ENCODE measurements at regions not wholly inside any gene's neighbourhood (a gene's known extent, or its start where the extent isn't known, plus 50 kb on each side); places are given as distances from the start of the nearest gene placed in this dataset.

DNA sequence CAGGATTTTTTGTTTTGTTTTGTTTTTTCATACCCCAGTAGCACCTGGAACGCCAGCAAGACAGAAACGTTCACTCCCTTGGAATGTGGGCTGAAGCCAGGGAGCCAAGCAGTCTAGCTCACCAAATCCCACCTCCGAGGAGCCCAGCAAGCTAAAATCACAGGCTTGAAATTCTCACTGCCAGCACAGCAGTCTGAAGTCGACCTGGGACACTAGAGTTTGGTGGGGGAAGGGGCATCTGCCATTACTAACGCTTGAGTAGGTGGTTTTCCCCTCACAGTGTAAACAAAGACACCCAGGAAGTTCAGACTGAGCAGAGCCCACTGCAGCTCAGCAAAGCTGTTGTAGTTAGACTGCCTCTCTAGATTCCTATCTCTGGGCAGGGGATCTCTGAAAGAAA lies 99.6 kb upstream of the FGF16 start:
- no peak overlapping the region for H3K4me3 Mint-ChIP-seq
- no peaks in the 10 kb centered on the region for H3K4me1 Mint-ChIP-seq
- DNase-seq (ENCODE audit: low spot score), result no peak
- TF ChIP-seq, protein P1, sequence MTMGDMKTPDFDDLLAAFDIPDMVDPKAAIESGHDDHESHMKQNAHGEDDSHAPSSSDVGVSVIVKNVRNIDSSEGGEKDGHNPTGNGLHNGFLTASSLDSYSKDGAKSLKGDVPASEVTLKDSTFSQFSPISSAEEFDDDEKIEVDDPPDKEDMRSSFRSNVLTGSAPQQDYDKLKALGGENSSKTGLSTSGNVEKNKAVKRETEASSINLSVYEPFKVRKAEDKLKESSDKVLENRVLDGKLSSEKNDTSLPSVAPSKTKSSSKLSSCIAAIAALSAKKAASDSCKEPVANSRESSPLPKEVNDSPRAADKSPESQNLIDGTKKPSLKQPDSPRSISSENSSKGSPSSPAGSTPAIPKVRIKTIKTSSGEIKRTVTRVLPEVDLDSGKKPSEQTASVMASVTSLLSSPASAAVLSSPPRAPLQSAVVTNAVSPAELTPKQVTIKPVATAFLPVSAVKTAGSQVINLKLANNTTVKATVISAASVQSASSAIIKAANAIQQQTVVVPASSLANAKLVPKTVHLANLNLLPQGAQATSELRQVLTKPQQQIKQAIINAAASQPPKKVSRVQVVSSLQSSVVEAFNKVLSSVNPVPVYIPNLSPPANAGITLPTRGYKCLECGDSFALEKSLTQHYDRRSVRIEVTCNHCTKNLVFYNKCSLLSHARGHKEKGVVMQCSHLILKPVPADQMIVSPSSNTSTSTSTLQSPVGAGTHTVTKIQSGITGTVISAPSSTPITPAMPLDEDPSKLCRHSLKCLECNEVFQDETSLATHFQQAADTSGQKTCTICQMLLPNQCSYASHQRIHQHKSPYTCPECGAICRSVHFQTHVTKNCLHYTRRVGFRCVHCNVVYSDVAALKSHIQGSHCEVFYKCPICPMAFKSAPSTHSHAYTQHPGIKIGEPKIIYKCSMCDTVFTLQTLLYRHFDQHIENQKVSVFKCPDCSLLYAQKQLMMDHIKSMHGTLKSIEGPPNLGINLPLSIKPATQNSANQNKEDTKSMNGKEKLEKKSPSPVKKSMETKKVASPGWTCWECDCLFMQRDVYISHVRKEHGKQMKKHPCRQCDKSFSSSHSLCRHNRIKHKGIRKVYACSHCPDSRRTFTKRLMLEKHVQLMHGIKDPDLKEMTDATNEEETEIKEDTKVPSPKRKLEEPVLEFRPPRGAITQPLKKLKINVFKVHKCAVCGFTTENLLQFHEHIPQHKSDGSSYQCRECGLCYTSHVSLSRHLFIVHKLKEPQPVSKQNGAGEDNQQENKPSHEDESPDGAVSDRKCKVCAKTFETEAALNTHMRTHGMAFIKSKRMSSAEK (CRISPR knock-in tag; IDR thresholded peaks at IDR 0.05; ENCODE audit: borderline replicate concordance), result no peak
- TF ChIP-seq MYBL2 (CRISPR knock-in tag; IDR thresholded peaks at IDR 0.05) (no peak), JAZF1 (CRISPR knock-in tag; IDR thresholded peaks at IDR 0.05) (no peak), ZNF671 (CRISPR knock-in tag; IDR thresholded peaks at IDR 0.05) (no peak), KAT7 (CRISPR knock-in tag; IDR thresholded peaks at IDR 0.05; ENCODE audit: borderline replicate concordance) (no peak), TP53 (CRISPR knock-in tag; IDR thresholded peaks at IDR 0.05) (no peak), ZNF263 (CRISPR knock-in tag; IDR thresholded peaks at IDR 0.05; ENCODE audit: low read depth) (no peak)
- TF ChIP-seq, protein P2, sequence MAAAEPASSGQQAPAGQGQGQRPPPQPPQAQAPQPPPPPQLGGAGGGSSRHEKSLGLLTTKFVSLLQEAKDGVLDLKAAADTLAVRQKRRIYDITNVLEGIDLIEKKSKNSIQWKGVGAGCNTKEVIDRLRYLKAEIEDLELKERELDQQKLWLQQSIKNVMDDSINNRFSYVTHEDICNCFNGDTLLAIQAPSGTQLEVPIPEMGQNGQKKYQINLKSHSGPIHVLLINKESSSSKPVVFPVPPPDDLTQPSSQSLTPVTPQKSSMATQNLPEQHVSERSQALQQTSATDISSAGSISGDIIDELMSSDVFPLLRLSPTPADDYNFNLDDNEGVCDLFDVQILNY (CRISPR knock-in tag; IDR thresholded peaks at IDR 0.05), result no peak
- TF ChIP-seq, protein P3, sequence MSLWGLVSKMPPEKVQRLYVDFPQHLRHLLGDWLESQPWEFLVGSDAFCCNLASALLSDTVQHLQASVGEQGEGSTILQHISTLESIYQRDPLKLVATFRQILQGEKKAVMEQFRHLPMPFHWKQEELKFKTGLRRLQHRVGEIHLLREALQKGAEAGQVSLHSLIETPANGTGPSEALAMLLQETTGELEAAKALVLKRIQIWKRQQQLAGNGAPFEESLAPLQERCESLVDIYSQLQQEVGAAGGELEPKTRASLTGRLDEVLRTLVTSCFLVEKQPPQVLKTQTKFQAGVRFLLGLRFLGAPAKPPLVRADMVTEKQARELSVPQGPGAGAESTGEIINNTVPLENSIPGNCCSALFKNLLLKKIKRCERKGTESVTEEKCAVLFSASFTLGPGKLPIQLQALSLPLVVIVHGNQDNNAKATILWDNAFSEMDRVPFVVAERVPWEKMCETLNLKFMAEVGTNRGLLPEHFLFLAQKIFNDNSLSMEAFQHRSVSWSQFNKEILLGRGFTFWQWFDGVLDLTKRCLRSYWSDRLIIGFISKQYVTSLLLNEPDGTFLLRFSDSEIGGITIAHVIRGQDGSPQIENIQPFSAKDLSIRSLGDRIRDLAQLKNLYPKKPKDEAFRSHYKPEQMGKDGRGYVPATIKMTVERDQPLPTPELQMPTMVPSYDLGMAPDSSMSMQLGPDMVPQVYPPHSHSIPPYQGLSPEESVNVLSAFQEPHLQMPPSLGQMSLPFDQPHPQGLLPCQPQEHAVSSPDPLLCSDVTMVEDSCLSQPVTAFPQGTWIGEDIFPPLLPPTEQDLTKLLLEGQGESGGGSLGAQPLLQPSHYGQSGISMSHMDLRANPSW (CRISPR knock-in tag; conservative IDR thresholded peaks at IDR 0.05; ENCODE audit: low read depth), result no peak
- ChIA-PET CTCF (no interaction called here), POLR2A (no interaction called here)
- H3K27me3 Mint-ChIP-seq (ENCODE audit: low read depth), result peaks cover 9% of the 10 kb centered on the region; the same call in 1 of the 2 replicates
- no peak; the same call in 1 of the 2 replicates for ATAC-seq
- no peaks in the 10 kb centered on the region for H3K36me3 Mint-ChIP-seq
- no peak overlapping the region for H3K27ac Mint-ChIP-seq
- H3K9me3 Mint-ChIP-seq, result peaks cover 24% of the 10 kb centered on the region

DNA sequence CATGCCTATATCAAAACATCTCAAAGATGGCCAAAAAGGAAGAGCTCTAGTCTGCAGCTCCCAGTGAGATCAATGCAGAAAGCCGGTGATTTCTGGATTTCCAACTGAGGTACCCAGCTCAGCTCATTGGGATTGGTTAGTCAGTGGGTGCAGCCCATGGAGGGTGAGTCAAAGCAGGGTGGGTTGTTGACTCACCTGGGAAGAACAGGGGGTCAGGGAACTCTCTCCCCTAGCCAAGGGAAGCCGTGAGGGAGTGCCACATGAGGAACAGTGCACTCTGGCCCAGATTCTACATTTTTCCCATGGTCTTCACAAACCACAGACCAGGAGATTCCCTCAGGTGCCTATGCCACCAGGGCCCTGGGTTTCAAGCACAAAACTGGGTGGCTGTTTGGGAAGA lies 57.3 kb upstream of the FGF16 start:
- Mint-ChIP-seq H3K27ac (no peak overlapping the region), H3K9me3 (peaks cover 53% of the 10 kb centered on the region), H3K36me3 (peaks cover 14% of the 10 kb centered on the region), H3K4me3 (no peak overlapping the region), H3K4me1 (no peaks in the 10 kb centered on the region), H3K27me3 (ENCODE audit: low read depth) (peaks cover 5% of the 10 kb centered on the region)
- DNase-seq (ENCODE audit: low spot score) (no peak), ATAC-seq (no peak)
- POLR2A ChIA-PET, result no interaction called here
- CTCF ChIA-PET, result no interaction called here
- TF ChIP-seq JUN (CRISPR knock-in tag; IDR thresholded peaks at IDR 0.05) (no peak), MXD4 (CRISPR knock-in tag; IDR thresholded peaks at IDR 0.05; ENCODE audit: borderline replicate concordance) (no peak), IRF2 (CRISPR knock-in tag; IDR thresholded peaks at IDR 0.05; ENCODE audit: borderline replicate concordance, low read depth) (no peak), ZNF138 (CRISPR knock-in tag; conservative IDR thresholded peaks at IDR 0.05) (no peak), TP53 (CRISPR knock-in tag; IDR thresholded peaks at IDR 0.05) (no peak), TEAD4 (CRISPR knock-in tag; IDR thresholded peaks at IDR 0.05) (no peak), ZNF416 (CRISPR knock-in tag; IDR thresholded peaks at IDR 0.05) (no peak)
- TF ChIP-seq, protein P3 (CRISPR knock-in tag; conservative IDR thresholded peaks at IDR 0.05; ENCODE audit: low read depth), result no peak
- TF ChIP-seq, protein P1 (CRISPR knock-in tag; IDR thresholded peaks at IDR 0.05; ENCODE audit: borderline replicate concordance), result no peak
- TF ChIP-seq, protein P4, sequence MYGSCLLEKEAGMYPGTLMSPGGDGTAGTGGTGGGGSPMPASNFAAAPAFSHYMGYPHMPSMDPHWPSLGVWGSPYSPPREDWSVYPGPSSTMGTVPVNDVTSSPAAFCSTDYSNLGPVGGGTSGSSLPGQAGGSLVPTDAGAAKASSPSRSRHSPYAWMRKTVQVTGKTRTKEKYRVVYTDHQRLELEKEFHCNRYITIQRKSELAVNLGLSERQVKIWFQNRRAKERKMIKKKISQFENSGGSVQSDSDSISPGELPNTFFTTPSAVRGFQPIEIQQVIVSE (CRISPR knock-in tag; IDR thresholded peaks at IDR 0.05; ENCODE audit: borderline replicate concordance), result no peak

All from WTC11 (cell line).